Right lobe of liver (tissue), 6 donors: ENCODE measurements at regions not wholly inside any gene's neighbourhood (a gene's known extent, or its start where the extent isn't known, plus 50 kb on each side); places are given as distances from the start of the nearest gene placed in this dataset.

Source experiments
- ATAC-seq, 4 donors: fragments of 200-7000 bp; cut with Tn5 transposase; one replicate each; pipeline ENCODE4 v1.9.1; 2020; ENCODE audit warnings: mild to moderate bottlenecking in 4 of 4, moderate library complexity in 4 of 4
- DNase-seq, 3 donors: peaks; one replicate each; pipeline ENCODE4 v3.0.0-alpha.2; 2020
- H3K27ac ChIP-seq, 3 donors: fragments of 200-600 bp; one replicate each; pipeline ENCODE4 v1.8.0; 2022
- H3K27me3 ChIP-seq, 2 donors: fragments of 200-600 bp; one replicate each; pipeline ENCODE4 v1.8.0; 2022
- H3K36me3 ChIP-seq, 4 donors: fragments of 200-600 bp; sonication (generic) in 1 of 4; one replicate each; pipeline versions ENCODE4 v1.5.1 to v1.8.0; 2017 to 2022; ENCODE audit warnings: control low read depth in 1 of 4
- H3K4me1 ChIP-seq, 4 donors: fragments of 200-600 bp; sonication (generic) in 1 of 4; one replicate each; pipeline versions ENCODE4 v1.5.1 to v1.8.0; 2017 to 2022; ENCODE audit warnings: control low read depth in 1 of 4
- H3K4me3 ChIP-seq, 3 donors: fragments of 200-600 bp; one replicate each; pipeline ENCODE4 v1.8.0; 2022
- H3K9me3 ChIP-seq, 4 donors: fragments of 200-600 bp; sonication (generic) in 1 of 4; one replicate each; pipeline versions ENCODE4 v1.5.1 to v1.8.0; 2017 to 2022; ENCODE audit warnings: control low read depth in 1 of 4
- CTCF ChIP-seq, 4 donors: fragments of 200-600 bp in 3 of 4; fragments of 450-650 bp in 1 of 4; IDR thresholded peaks; one replicate each; pipeline versions ENCODE4 v1.5.1 to v1.8.0; 2016 to 2022; ENCODE audit warnings: antibody characterized with exemption in 4 of 4, mild to moderate bottlenecking in 2 of 4
- POLR2A ChIP-seq: fragments of 450-650 bp; IDR thresholded peaks from one replicate; pipeline ENCODE4 v1.6.1; 2017; ENCODE audit warnings: antibody characterized with exemption, mild to moderate bottlenecking
- WGBS: methylation state at CpG from one replicate; pipeline ENCODE4 v1.1.6; 2018; ENCODE audit warnings: low coverage, low lambda C conversion rate; ENCODE audit not compliant: insufficient coverage; ENCODE audit errors: missing lambda C conversion rate; 5-methylcytosine and 5-hydroxymethylcytosine counted together
- intact Hi-C, 2 donors: fragments of 100-400 bp; cut with DNase I; formaldehyde crosslinking; loops; one replicate each; pipeline versions ENCODE4 v1.11.2 to v1.14.1; 2022
- donor health status: DM: no; HTN: yes; CAD: no.
- donor health status: DM: no; HTN: no; CAD: no.
- donor health status: DM: no; HTN: no; CAD: no.
- donor health status: DM: no; HTN: yes; CAD: no.
- donor health status: DM: no; HTN: yes; CAD: no.

- H3K4me1 ChIP-seq: no peaks in the 10 kb centered on the region
- H3K4me3 ChIP-seq: no peak overlapping the region
- DNase-seq (no peak), ATAC-seq (no peak)
- H3K27me3 ChIP-seq: no peaks in the 10 kb centered on the region
- no peak overlapping the region for H3K27ac ChIP-seq
- 37% methylated on average over 5 of the region's 5 CpGs for WGBS
- intact Hi-C loops: no loop called here
- no peaks in the 10 kb centered on the region for H3K9me3 ChIP-seq
- no peak for TF ChIP-seq CTCF (IDR thresholded peaks at IDR 0.05)
- no peak for TF ChIP-seq POLR2A
- H3K36me3 ChIP-seq: no peaks in the 10 kb centered on the region
Measured at GRCh38 chr3:87973906-87974305, 84.9 kb downstream of the CGGBP1 start.

- H3K27ac ChIP-seq: no peak overlapping the region
- intact Hi-C loops: no loop called here
- DNase-seq: no peak
- H3K9me3 ChIP-seq: no peaks in the 10 kb centered on the region
- no peaks in the 10 kb centered on the region for H3K36me3 ChIP-seq
- no peak overlapping the region for H3K4me3 ChIP-seq
- TF ChIP-seq CTCF (IDR thresholded peaks at IDR 0.05) (no peak), POLR2A (no peak)
- no peaks in the 10 kb centered on the region for H3K27me3 ChIP-seq
- no peaks in the 10 kb centered on the region for H3K4me1 ChIP-seq
- 36% methylated on average over 2 of the region's 2 CpGs for WGBS
- no peak for ATAC-seq
Measured at GRCh38 chr3:87969620-87970019, 89.2 kb downstream of the CGGBP1 start.

- intact Hi-C loops: no loop called here
- Histone ChIP-seq H3K4me3 (no peak overlapping the region), H3K27ac (no peak overlapping the region), H3K4me1 (no peaks in the 10 kb centered on the region), H3K36me3 (no peaks in the 10 kb centered on the region), H3K27me3 (no peaks in the 10 kb centered on the region), H3K9me3 (no peaks in the 10 kb centered on the region)
- DNase-seq (no peak), ATAC-seq (no peak)
- WGBS: 94% methylated on average over 3 of the region's 5 CpGs
- no peak for TF ChIP-seq CTCF (IDR thresholded peaks at IDR 0.05)
- no peak for TF ChIP-seq POLR2A
Measured at GRCh38 chr3:87968668-87969067, 90.1 kb downstream of the CGGBP1 start.

GRCh38 chr3:87958289-87958688, 100.5 kb downstream of the CGGBP1 start:
- Histone ChIP-seq H3K27me3 (no peaks in the 10 kb centered on the region), H3K9me3 (no peaks in the 10 kb centered on the region), H3K36me3 (no peaks in the 10 kb centered on the region), H3K4me3 (no peak overlapping the region), H3K4me1 (no peaks in the 10 kb centered on the region), H3K27ac (no peak overlapping the region)
- ATAC-seq: no peak
- no peak for TF ChIP-seq POLR2A
- TF ChIP-seq CTCF (IDR thresholded peaks at IDR 0.05): no peak
- 30% methylated on average over 1 of the region's 1 CpG for WGBS
- intact Hi-C loops: no loop called here
- DNase-seq: no peak

GRCh38 chr3:87957575-87957974, 101.2 kb downstream of the CGGBP1 start:
- H3K36me3 ChIP-seq: no peaks in the 10 kb centered on the region
- DNase-seq: no peak
- ATAC-seq: no peak
- no peak for TF ChIP-seq POLR2A
- TF ChIP-seq CTCF (IDR thresholded peaks at IDR 0.05): no peak
- H3K9me3 ChIP-seq: no peaks in the 10 kb centered on the region
- 38% methylated on average over 1 of the region's 1 CpG for WGBS
- no peaks in the 10 kb centered on the region for H3K27me3 ChIP-seq
- H3K27ac ChIP-seq: no peak overlapping the region
- H3K4me3 ChIP-seq: no peak overlapping the region
- H3K4me1 ChIP-seq: no peaks in the 10 kb centered on the region
- intact Hi-C loops: no loop called here
